GM18519 (cell line): ENCODE measurements at regions not wholly inside any gene's neighbourhood (a gene's known extent, or its start where the extent isn't known, plus 50 kb on each side); places are given as distances from the start of the nearest gene placed in this dataset.
"Not testable (repeated sequence)": the region's sequence is repeated elsewhere in the genome, so short reads cannot be mapped to it uniquely, and the experiment has no call there.

ENCODE experiments used
- ATAC-seq: cut with Tn5 transposase; IDR thresholded peaks from one replicate; pipeline ENCODE4 v1.9.1; 2021; ENCODE audit warnings: mild to moderate bottlenecking, moderate library complexity; ENCODE audit not compliant: unreplicated experiment, low FRiP score

- ATAC-seq = no peak
Observed at GRCh38 chr12:84413656-84414055, 498.9 kb downstream of the SLC6A15 start.

- ATAC-seq = no peak
Observed at GRCh38 chr12:84412226-84412625, 500.4 kb downstream of the SLC6A15 start.

- ATAC-seq = no peak
Observed at GRCh38 chr12:84411031-84411430, 501.6 kb downstream of the SLC6A15 start.

GRCh38 chr12:84408936-84409335 lies 503.7 kb downstream of the SLC6A15 start:
- no peak for ATAC-seq

- ATAC-seq = not testable (repeated sequence)
Observed at GRCh38 chr12:84406720-84407119, 505.9 kb downstream of the SLC6A15 start.

- ATAC-seq = no peak
Observed at GRCh38 chr12:84397846-84398245, 514.8 kb downstream of the SLC6A15 start.

- no peak for ATAC-seq
Observed at GRCh38 chr12:84397263-84397662, 515.3 kb downstream of the SLC6A15 start.

- ATAC-seq = not testable (repeated sequence)
Observed at GRCh38 chr12:84391176-84391575, 521.4 kb downstream of the SLC6A15 start.

GRCh38 chr12:84384384-84384783 lies 528.2 kb downstream of the SLC6A15 start:
- ATAC-seq = no peak

GRCh38 chr12:84382486-84382885 lies 530.1 kb downstream of the SLC6A15 start:
- ATAC-seq = not testable (repeated sequence)

GRCh38 chr12:84376320-84376719 lies 536.3 kb downstream of the SLC6A15 start:
- ATAC-seq = no peak

GRCh38 chr12:84375449-84376170 lies 537.0 kb downstream of the SLC6A15 start:
- no peak for ATAC-seq

GRCh38 chr12:84362552-84362897 lies 550.1 kb downstream of the SLC6A15 start:
- no peak for ATAC-seq

GRCh38 chr12:84361651-84362551 lies 550.7 kb downstream of the SLC6A15 start:
- ATAC-seq = no peak

- ATAC-seq = no peak
Observed at GRCh38 chr12:84357314-84357713, 555.3 kb downstream of the SLC6A15 start.

- no peak for ATAC-seq
Observed at GRCh38 chr12:84356224-84356623, 556.4 kb downstream of the SLC6A15 start.

GRCh38 chr12:84355561-84355960 lies 557.0 kb downstream of the SLC6A15 start:
- ATAC-seq = no peak

- ATAC-seq = no peak
Observed at GRCh38 chr12:84348582-84348981, 564.0 kb downstream of the SLC6A15 start.

GRCh38 chr12:84341467-84342193 lies 571.0 kb downstream of the SLC6A15 start:
- no peak for ATAC-seq

- no peak for ATAC-seq
Observed at GRCh38 chr12:84336231-84336630, 576.4 kb downstream of the SLC6A15 start.

GRCh38 chr12:84329938-84330337 lies 582.7 kb downstream of the SLC6A15 start:
- no peak for ATAC-seq
